Posterior vena cava (tissue), 2 donors: ENCODE measurements at regions not wholly inside any gene's neighbourhood (a gene's known extent, or its start where the extent isn't known, plus 50 kb on each side); places are given as distances from the start of the nearest gene placed in this dataset.
"Not testable (repeated sequence)": the region's sequence is repeated elsewhere in the genome, so short reads cannot be mapped to it uniquely, and the experiment has no call there.

ENCODE experiments used
- DNase-seq: peaks from one replicate; pipeline ENCODE4 v3.0.0-alpha.2; 2020; ENCODE audit warnings: low spot score
- intact Hi-C, 2 donors: fragments of 100-400 bp; cut with DNase I; formaldehyde crosslinking; loops; one replicate each; pipeline versions ENCODE4 v1.14.1 to v1.14.2; 2022 to 2023
- donor health status: DM: yes; HTN: yes; CAD: no.
- donor health status: DM: yes; HTN: yes; CAD: no.

DNA sequence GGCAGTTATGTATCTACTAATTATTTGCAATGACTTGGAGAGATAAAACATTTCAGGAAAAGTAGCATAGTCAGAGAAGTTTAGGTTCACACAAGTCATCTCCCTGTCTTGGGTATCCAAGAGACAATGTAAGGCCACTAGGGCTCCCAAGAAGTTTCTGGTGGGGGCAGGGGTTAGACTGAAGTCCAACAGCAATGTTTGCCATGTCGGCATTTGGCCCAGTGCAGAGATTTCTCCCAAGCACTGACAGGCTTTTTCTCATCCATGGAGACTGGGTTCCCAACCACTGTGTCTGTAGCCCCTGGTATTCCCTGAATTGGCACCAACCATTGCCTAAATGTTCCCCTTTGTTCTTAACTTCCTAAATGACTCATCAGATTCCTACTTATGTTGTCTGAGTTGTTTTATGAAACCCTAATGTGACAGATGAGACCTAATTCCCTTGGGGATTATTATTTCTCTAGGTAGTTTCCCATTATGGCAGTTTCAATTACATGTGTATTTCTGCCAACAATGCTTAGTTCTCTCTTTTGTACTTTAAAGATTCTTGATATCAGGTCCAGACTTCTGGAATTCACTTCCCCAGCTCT lies 103.6 kb upstream of the EGFLAM start:
- no peak for DNase-seq
- intact Hi-C loops: no loop called here

DNA sequence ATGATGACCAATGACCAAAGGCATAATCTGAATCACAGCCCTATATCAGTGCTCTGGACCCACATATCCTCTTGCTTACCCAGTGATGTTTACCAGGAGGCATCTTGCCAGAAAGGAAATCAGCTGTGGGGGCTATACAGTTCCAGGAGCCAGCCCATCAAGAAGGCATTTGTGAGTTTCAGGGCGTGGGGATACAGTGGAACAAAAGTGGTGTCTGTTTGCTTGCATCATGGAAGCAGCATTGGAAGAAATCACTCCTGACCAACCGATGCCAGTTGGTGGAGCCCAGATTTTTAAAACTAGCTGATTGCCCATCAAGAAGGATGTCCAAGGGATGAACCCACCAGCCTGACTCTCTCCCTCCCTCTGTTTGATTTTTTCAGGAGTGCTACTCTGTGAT lies 106.5 kb upstream of the EGFLAM start:
- no peak for DNase-seq
- intact Hi-C loops: no loop called here

DNA sequence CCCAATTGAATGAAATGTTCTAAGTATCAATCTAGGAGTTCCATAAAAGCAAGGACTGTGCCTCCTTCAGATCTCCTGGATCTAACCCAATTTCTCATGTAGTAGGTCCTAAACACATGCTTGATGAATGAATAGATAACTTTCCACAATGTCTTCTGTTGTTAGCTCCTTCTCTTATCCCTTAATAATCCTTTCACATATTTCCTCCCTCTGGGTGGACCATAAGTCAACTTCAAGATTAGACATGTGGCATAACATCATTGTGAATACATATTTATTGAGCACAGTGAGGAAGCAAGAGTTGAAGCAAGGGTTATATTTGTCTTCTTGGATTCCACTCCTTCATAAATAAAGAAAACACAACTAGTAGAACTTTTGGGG lies 108.6 kb upstream of the EGFLAM start:
- intact Hi-C loops: no loop called here
- no peak for DNase-seq

DNA sequence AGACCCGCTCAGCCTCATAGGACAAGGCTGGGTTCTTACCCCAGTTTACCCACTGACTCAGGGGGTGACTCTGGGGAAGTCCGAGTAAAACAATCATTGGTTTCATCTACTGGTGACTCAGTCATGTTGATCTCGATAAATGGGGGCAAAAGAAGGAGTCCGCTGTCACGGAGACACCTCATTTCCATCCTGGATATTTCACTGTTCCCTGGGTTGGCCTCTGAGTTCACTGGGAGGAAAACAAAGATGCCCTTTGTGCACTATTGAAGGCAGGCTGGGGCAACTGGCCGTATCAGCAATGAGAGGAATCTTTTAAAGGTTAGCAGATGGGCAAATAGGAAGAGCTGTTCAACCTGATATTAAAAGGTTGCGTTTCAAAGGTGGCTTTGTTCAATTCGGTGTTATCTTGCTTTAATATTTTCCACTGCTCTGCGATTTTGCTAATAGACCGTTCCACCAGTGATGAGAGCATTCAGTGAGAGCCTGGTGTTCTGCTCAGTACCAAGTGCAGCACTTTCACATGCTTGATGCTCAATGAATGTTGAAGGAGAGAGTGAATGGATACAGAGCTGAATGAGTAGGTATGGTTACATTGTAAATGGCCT lies 110.2 kb upstream of the EGFLAM start:
- intact Hi-C loops: no loop called here
- no peak for DNase-seq

DNA sequence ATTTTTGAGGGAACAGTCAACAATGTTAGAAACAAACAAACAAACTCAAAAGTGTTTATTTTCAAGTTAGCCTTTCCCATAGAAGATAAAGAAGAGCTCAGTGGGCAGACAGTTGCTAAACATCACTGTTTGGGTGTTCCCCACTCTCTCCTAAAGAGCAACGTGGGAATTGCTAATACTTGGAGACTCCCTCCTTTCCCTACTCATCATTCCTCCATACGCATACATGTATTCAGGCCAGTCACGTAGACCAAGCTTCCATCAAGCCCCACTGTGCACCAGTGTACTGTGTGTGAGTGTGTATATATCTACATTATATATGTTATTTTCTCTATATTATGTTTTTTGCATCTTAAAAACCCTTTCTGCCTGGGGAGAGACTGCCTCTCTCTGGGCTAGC lies 115.0 kb upstream of the EGFLAM start:
- no peak for DNase-seq
- intact Hi-C loops: no loop called here

DNA sequence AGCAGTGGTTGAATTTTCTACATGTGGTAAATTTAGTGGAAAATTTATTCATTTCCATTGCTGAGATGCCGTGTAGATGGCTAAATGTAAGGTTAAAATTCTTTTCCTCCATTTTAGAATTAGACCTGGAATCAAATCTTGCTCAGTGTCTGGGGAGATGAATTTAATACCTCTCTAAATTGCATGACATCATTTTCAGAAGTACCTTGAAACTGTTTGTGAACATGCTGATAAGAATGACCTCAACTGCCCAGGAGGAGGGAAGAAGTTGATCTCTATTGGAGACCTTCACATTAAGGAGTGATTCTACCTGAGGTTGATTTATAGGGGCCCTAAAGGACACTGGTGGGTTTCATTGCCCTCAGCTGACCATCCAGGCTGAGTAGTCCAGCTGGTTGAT lies 116.7 kb upstream of the EGFLAM start:
- intact Hi-C loops: no loop called here
- DNase-seq: no peak

DNA sequence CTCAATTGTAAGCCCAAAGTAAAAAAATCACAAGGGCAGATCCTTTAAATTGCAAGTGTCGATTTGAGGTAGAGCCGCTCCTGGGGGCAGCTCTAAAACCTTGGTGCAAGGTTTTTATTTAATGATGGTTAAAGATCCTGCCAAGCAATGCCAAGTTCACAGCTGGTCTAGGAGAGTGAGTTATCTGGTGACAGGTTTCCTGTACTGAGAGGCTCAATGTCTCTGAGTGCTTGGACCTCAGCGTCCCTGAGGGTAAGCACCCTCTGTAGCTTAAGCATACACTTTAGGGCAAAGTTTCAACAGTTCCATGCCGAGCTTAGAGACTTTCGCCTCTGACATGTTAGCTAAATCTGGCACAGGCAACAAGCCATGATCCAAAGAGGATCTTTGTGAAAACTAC lies 119.8 kb upstream of the EGFLAM start:
- intact Hi-C loops: no loop called here
- no peak for DNase-seq

DNA sequence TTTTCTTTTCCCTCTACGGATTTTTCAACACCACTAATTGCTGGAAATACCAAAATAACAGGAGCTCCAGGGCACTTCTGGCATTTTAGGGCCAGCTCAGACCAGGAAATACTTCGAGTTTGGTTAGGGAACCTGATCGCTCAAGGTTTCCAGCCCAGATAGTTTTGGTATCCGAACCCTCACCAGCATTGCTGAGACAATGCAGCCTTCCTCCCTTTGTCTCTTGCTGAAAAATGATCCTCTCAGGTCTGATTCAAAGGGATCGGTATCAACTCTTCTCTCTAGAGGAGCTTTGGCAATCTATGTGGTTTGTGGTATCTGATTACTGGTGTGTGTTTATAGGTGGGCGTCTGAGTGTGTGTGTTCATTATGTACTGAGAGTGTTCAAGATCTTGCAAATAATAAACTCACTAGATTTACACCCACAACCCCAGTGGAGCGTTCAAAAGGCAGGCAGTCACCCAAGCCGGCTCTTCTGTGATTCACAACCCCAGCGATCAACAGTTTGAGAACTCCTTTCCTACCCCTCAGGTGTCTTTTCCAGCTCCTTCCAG lies 122.8 kb upstream of the EGFLAM start:
- intact Hi-C loops: no loop called here
- DNase-seq: no peak

DNA sequence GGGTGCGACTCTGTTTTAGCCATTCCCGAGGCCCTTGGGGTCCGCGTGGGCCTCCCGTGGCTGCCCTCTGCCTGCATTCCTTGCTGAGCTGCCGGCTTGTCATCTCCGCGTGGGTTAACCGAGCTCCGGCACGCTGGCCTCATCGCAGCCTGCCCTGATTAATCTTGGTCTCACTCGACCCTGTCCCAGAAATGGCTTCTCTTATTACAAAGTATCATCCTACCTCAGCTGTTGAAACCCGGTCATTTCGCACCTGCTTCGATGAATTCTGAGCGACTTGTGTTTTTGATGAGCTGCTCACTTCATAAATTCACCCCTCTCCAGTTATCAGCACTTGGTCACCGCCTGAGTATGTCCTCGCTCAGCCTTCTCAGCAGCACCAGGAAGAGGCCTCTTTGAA lies 123.5 kb upstream of the EGFLAM start:
- intact Hi-C loops: no loop called here
- no peak for DNase-seq

DNA sequence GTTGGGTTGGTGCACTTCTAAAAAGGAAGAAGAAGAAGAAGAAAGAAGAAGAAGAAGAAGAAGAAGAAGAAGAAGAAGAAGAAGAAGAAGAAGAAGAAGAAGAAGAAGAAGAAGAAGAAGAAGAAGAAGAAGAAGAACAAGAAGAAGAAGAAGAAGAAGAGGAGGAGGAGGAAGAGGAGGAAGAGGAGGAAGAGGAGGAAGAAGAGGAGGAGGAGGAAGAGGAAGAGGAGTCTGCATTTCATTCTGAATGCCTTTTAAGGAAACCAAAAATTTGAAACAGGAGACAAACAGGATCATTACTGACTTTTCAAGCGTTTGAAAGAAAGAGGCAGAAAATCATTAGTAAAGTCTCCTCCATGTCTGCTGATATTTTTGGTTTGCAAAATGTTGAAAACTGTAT lies 124.1 kb upstream of the EGFLAM start:
- intact Hi-C loops, DNase-seq: not testable (repeated sequence)

DNA sequence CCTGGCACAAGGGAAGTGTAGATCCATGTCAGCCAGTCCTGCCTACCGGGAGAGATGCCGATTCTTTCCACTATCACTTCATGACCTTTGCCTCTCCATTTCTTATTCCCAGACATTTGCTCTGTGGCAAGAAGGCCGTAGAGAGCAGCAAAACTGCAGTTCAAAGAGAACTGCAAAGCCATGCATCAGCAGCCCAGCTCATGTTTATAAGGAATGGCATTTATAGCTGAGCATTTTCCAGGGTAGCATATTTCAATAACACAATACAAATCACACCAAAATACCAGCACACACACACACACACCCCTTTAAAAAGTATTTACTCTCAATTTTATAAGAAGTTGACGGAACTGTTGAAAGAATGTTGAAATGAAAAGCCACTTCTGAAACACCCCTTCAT lies 126.7 kb upstream of the EGFLAM start:
- intact Hi-C loops: no loop called here
- no peak for DNase-seq

DNA sequence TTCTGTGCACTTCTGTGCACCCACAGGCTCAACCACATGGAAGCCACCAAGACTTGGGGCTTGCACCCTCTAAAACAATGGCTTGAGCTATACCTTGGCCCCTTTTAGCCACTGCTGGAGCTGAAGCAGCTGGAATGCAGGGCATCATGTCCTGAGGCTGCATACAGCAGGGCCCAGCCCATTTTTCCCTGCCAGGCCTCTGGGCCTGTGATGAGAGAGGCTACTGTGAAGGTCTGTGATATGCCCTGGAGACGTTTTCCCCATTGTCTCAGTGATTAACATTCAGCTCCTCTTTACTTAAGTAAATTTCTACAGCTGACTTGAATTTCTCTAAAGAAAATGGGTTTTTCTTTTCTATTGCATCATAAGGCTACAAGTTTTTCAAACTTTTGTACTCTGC lies 134.0 kb upstream of the EGFLAM start:
- DNase-seq: no peak
- intact Hi-C loops: no loop called here

DNA sequence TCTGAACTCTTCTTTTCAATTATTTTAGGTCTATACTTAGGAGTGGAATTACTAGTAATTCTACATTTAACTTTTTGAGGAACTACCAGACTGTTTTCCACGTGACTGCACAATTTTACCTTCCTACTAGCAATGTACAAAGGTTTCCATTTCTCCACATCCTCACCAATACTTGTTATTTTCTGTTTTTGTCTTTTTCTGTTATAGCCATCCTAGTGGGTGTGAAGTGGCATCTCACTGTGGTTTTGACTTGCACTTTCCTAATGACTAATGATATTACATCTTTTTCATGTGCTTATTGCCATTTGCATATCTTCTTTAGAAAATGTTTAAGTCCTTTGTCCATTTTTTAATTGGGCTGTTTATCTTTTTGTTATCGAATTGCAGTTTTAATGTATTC lies 136.9 kb upstream of the EGFLAM start:
- intact Hi-C loops: no loop called here

DNA sequence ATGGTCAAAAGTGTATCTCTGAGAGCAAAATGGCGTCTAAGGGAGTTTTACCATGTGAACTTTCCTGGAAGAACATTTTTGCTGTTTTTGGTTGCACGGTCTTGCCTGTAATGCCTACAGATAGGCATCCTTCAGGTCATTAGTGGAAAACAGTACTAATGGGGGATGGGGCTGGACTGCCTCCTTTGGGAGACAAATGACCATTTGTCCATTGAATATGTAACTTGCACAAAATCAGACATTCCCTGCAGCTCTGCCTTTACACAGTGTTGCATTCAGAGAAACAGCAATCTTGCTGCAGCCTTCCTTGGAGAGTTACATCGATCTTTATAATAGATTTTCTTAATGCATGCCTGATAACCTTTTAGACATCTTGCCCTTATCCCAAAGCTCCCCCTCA lies 138.5 kb upstream of the EGFLAM start:
- intact Hi-C loops: no loop called here
- DNase-seq: no peak

More for the DNA sequence above, 136.9 kb upstream of the EGFLAM start:
- no peak for DNase-seq

DNA sequence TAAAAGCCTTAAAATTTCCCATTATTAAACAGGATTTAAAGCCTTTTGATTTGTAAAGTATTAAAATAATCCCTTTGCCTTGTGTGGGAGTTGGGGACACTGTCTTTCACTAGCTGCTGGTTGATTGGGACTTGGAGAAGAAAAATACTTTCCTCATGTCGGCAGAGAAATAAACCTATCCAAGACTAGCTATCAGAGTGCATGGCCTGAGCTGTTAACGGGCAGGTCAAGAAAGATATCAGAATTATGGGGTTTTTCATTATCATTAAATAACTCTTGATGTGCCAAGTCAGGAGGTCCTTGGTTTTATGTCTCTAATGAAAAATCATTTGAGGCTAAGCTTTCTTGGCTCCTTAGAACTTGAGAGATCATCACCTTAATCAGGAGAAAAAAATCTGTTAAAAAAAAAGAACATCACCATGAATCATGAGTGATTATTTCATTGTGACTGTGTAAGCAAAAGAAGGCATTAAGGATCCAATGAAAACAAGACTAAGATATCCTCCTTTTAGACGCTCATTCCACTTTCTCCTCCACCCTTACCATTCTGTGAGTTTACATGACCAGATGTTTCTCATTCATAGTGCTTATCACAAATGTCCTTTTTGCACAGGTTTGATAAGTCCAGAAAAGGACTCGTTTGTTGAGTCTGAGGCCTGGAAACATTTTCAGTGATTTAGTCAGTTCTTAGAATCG lies 140.4 kb upstream of the EGFLAM start:
- no peak for DNase-seq
- intact Hi-C loops: no loop called here

DNA sequence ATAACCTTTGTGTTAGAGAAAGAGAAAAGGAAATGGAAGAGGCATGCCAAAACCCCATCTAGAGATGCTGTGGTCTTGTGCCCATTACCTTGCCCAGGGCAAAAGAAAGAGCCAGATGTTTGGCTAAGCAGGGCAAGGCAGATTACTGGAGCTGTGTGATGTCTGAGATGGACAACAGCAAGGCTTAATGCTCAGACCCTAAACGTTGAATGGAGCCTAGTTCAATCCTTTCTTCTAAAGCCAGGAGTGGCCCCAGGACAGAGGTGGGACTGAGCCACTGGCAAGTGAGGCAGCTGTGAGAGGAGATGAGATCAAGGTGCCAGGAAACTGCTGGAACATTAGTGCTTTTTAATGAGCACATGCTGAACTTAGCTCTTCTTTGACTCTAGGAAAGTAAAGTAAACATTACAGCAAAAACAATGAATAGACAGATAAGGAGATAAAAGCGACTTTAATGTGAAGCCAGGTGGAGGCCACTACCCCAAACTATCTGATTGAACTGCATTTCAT lies 143.0 kb upstream of the EGFLAM start:
- intact Hi-C loops: no loop called here
- no peak for DNase-seq

DNA sequence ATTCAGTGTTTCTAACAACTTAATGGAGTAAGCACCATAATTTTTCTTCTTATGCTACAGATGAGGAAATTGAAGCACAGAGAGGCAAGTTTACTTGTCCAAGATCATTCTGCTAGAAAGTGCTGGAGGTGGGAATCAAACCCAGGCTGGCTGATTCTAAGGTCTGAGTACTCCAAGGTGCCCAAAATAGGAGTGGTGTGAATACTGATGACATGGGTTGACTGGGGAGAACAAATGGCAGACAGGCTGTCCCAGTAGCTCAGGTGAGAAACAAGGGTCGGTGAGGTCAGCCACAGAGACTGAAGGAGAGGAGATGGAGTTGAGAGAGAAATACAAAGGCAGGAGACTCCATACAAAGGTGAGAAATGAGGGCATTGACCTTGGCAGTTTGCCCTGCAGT lies 144.5 kb upstream of the EGFLAM start:
- DNase-seq: no peak
- intact Hi-C loops: no loop called here

DNA sequence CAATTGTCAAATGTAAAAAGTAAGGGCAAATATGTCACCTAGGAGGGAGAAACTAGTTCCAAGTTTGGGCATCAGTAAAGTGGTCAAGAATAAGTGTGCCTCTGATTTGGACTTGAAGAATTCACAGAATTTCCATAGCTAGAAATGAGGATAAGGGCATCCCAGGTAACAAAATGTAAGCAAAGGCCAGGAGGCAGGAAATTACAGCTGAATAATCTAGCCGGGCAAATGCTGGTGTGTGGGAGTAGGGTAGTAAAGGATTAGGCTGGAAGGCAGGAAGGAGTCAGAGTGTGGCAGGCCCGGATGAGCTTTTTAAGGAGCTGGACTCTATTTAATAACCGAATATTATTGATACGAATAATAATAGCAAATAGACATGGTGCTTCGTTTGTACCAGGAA lies 144.9 kb upstream of the EGFLAM start:
- intact Hi-C loops: no loop called here
- DNase-seq: no peak

DNA sequence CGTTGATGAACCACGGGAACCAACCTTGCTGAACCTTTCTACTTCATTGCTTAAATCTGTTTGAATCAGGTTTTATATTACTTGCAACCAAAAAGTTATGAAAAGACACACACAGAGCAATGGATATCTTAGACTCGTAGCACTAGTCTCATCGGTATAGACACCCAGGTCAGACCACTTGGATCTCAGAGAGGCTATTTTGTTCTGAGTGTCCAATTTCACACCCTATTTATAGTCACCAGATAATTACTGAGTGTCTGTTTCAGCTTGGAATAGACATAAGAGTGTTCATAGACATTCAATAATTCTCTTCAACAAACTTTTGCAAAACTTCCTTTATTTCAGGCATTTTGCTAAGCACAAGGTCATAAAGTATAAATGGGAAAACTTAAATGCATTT lies 145.4 kb upstream of the EGFLAM start:
- no peak for DNase-seq
- intact Hi-C loops: no loop called here

DNA sequence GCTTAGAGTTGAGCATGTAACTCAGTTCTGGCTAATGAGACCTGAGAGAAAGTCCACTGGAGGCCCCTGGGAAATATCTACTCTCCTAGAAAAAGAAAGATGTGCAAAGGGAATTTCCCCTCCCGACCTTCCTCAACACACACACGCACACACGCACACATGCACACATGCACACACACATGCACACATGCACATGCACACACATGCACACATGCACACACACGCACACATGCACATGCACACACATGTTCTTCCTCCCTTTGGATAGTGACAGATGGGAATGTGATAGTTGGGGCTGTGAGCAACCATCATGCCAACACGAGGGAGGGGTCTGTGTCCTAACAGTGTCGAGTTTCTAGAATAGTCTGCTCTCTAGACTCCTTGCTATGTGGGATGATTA lies 148.2 kb upstream of the EGFLAM start:
- intact Hi-C loops: no loop called here
- no peak for DNase-seq

DNA sequence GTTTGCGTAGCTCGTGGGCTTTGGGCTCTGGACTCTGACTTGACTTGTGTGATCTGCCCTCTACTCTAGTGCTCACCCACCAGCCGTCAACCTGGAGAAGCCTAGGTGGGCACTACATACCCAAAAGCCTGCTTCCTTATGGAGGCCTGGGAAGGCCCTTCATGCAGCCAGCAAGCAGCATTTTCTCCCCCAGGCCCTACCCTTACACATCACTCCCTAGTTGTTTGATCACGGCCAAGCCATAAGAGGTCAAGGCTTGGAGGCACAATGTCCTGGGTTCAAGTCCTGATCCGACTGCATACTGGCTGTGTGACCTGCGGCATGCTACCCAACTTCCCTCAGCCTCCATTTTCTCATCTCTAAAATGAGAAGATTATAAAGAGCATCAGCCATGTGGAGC lies 151.3 kb upstream of the EGFLAM start:
- intact Hi-C loops: loop anchor here in 1 of 2 donors (2.0 kb wide), 1 partner anchor 70 kb away; no protein-coding TSS in a partner anchor
- no peak for DNase-seq
